Stimulated activated CD4-positive, alpha-beta T cell treated with anti-CD3 and anti-CD28 coated beads, TNF-alpha, amount 100 ng/mL, for 4 hours (primary cell): ENCODE measurements at regions not wholly inside any gene's neighbourhood (a gene's known extent, or its start where the extent isn't known, plus 50 kb on each side); places are given as distances from the start of the nearest gene placed in this dataset.

ENCODE experiments used
- DNase-seq, 3 experiments: peaks; one replicate each; pipeline ENCODE4 v3.0.0-alpha.2; 2020; ENCODE audit warnings: low read depth in 3 of 3

GRCh38 chr5:2493356-2493755 lies 258.1 kb downstream of the IRX2 start:
- no peak for DNase-seq

DNA sequence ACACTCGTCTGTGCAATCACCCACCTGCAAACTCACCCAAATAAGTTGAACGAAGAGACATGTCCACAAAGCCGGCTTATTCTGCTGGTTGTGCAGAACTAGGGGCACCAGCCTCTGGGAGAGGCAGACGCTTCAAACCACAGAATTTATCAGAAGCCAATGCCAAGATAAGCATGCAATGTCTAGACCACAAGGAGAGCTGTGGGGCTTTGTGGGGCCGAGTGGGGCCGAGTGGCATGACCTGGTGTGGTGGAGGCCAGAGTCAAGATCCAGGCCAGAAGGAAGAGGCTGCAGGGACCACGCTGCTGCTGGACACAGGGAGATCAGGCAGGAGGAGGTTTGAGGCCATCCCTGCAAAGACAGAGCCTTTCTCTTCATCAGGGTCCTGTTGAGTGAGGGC lies 259.0 kb downstream of the IRX2 start:
- no peak for DNase-seq

DNA sequence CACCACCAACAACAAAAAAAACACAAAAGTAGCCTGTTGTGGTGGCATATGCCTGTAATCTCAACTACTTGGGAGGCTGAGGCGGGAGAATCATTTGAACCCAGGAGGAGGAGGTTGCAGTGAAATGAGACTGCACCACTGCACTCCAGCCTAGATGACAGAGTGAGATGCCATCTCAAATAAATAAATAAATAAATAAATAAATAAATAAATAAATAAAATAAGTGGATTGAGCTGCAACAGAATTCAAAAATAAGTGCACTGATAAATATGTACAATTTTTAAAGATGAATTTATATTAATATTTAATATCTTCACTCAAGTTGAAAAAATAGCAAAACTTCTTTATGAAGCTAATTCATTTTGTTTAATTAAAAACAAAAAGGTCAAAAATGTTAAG lies 259.6 kb downstream of the IRX2 start:
- DNase-seq, result no peak

DNA sequence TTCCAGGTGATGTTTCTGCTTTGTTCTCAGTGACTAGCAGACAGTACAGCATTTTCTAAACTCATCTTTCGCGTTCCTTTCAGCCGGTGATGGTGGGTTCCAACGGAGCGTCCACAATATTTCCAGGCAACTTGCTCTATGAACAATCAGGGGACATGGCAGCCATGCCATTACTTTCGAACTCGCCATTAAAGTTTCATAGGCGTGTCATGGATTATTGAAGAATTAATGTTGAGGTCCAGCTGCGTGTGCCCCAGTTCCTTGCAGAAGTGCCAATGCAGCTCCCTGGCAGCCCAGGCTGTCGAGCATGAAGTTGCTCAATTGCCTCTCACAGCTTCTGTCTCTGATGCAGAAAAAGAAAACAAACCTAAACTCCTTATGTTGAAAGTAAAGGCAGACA lies 262.2 kb downstream of the IRX2 start:
- no peak for DNase-seq

DNA sequence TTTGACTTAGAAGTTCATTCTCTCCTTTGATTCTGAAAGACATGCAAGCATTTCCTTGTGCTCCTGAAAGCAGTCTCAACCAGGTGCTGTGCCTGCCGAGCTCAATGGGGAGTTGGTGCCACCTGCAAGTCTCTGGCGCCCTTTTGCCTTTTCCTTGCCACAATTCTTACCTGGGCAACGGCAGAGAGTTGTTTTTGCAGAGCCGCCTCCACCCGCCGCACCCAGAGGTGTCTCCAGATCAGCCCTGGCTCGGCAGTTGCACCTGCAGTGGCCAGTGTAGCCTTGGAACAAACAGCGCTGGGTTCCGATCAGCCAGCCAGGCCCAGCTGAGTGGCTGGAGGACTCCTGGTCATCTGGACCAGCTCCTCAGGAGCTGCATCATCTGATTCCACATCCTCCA lies 262.9 kb downstream of the IRX2 start:
- DNase-seq, result no peak

DNA sequence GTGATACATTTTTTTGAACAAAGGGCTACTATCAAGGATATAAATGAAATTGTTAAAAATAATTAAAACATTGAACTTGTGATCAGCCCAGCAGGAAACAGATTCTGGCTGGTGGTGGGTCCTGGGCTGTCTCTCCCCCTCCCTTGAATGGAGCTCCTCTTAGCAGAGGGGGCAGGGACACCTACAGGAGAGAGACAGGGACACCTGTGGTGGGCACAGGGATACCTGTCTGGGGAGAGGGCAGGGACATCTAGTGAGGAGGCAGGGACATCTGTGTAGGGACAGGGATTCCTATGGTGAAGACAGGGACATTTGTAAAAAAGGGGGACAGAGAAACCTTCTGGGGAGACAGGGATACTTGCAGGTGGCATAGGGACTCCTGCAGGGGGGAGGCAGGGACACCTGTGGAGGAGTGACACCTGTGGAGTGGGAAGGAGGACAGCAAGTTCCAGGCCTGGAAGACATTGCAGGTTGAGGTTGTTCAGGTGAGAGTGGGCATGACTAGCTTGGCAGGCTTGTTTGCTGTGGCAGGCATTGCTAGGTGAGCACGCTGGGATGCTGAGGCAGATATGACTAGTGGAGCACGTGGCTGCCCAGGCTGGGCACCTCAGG lies 264.2 kb downstream of the IRX2 start:
- DNase-seq, result no peak

GRCh38 chr5:2486373-2486772 lies 265.1 kb downstream of the IRX2 start:
- no peak for DNase-seq

GRCh38 chr5:2482778-2483177 lies 268.7 kb downstream of the IRX2 start:
- DNase-seq, result no peak

DNA sequence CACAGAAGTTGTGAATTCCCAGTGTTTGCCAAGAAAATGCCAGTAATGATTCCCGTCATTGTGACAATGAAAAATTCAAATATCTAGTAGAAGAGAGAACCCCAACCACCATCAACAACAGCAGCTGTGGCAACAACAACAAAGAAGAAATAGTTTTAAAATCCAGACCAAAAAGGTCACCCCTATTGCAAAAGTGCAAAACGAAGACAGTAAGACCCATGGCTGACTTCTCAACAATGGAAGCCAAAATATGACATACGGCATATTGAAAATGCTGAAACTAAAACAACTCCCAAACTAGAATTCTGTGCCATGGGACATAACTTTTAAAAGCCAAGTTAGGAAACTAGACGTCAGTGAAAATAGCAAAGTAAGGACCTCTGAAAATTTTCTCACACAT lies 270.6 kb downstream of the IRX2 start:
- DNase-seq, result no peak

DNA sequence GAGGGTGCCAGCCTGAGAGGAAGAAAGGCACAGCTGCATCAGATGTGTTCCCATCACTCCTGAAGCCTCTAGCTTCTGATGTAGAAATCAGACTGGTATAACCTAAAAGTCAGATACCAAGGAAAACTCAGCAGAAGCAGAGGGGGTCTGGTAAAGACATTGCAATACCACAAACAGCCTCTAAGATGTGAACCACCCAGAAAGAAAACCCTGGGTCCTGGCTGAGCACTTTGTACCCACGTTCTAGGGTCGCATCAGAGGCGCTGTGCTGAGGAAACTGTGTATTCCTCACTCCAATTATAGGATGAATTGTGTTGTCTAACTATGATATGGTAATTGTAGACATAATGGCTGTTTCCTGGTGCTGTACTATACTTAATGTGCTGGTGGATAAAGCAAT lies 275.6 kb downstream of the IRX2 start:
- no peak for DNase-seq

- no peak for DNase-seq
Measured at GRCh38 chr5:2472670-2473069, 278.8 kb downstream of the IRX2 start.

DNA sequence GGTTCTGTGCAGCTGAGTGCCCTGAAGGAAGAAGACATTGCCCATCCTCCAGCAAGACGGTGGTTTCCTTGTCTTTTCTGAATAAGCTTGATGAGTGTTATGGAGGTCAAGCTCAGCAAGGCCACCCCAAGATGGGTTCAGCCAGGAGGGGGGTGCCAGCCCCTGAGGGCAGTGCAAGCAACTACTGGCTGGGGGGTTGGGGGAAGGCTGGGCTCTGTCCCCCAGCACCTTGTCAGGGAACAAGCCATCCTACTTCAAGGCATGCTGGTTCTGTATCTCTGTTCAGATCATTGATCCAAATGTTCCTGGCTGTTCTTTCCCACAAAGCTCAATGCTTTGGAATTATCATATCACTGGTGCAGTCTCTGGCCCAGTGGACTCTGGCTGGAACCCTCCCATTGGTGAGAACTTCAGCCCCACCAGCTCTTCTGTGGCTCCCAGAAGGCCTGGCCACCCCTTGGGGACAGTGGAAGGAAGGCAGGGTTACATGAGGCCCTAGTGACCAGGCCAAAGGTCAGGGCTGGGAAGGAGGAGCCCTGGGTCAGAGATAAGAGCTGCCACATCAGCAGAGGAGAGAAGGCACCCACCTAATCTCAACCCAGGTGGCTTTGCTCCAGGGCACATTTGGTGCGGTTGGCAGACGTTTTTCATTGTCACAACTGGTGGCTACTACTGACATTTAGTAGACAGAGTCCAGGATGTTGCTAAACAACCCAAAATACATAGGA lies 280.2 kb downstream of the IRX2 start:
- DNase-seq, result no peak

DNA sequence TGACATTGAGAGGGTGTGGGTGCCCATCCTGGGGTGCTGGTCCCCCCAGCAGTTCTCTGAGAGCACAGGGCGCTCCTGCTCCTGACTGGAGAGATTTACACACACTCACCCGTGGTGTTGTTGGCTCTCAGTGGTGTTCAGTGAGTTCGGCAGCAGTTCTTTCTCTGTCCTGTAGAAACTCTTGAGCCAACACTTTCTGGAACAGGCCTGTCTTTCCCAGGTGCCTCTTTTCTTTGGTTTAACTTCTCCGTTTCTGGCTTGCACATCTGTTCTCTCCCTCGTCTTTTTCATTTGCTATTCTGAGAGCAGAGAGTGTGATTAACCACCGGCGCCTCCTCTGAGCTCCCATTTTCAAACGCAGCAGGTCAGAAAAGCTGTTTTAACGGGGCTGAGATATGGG lies 284.5 kb downstream of the IRX2 start:
- no peak for DNase-seq

DNA sequence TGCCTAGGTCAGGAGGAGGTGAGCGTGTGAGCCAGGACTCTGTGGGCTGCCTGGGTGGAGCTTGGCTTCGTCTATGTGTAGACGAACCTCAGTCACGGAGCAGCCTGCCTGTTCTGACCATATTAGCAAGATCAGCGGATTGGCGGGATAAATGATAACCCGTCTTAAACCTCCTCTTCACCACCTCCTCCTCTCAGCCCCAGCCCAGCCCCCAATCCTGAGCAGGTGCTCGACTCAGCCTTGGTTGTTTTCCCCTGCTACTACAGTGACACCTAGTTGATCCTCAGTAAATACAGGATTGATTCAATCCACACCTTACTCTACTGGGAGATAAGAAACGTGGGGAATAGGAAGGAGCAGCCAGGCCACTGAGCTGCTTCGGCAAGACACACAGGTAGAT lies 286.1 kb downstream of the IRX2 start:
- no peak for DNase-seq

DNA sequence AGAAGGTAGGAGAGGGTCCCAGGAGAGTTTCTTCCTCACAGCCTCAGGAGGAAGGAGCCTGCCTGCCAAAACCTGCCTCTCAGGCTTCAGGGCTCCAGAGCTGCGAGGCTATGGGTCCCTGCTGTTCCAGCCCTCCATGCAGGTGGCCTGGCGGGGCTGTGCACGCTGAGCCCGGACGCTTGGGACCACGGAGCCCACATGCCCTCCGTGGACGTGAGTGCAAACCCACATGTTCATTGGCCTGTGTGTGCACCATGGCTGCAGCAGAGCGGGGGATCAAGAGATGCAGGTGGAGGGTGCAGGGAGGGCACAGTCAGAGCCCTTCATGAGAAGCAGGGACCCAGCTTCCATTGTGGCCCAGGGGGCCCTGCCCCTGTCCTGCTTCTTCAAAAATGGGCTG lies 287.3 kb downstream of the IRX2 start:
- DNase-seq, result no peak

- DNase-seq, result no peak
Measured at GRCh38 chr5:2461701-2462691, 289.5 kb downstream of the IRX2 start.

GRCh38 chr5:2460098-2460497 lies 291.4 kb downstream of the IRX2 start:
- DNase-seq, result no peak

DNA sequence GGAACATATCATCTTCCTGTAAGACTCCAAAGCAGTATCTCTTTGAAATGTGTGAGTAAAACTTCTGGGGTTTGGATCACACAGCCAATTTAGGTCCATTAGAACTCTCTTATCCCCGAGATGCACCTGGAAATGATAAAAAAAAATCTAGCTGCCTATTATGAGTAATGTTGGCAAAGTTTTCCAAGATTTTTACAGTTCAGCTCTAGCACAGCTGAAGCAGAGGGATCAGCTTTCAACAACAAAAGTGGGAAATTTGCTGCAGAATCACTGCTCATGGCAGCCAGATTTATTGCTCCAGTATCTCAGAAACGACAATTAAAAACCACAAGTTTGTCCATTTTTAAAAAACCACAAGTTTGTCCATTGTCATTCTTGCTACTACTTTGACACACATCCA lies 292.2 kb downstream of the IRX2 start:
- DNase-seq, result no peak

DNA sequence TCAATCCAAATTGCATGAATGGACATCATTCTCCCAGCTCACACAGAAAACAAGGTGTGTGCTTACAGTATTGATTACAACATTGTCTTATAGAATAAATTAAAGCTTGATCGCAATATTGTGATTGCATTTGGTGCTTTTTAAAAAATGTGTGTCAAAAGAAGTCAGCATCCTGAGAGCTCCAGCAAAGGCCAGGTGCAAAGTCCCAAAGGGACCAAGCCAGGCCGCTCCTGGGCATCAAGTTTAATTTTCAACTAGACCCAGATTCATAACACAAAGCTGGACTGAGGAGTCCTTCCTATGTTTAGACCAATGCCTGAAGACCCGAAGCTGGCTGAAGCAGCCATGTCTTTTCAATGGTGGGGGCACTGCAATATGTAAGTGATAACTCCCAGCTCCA lies 295.6 kb downstream of the IRX2 start:
- DNase-seq, result no peak

- no peak for DNase-seq
Measured at GRCh38 chr5:2454876-2455275, 296.6 kb downstream of the IRX2 start.

GRCh38 chr5:2453781-2454180 lies 297.7 kb downstream of the IRX2 start:
- no peak for DNase-seq

GRCh38 chr5:2451100-2451499 lies 300.4 kb downstream of the IRX2 start:
- no peak for DNase-seq
